OCI-LY3 (cell line): ENCODE measurements at regions not wholly inside any gene's neighbourhood (a gene's known extent, or its start where the extent isn't known, plus 50 kb on each side); places are given as distances from the start of the nearest gene placed in this dataset.

Experiments
- EZH2phosphoT487 ChIP-seq: fragments of 200-600 bp; shearing (Covaris generic); IDR thresholded peaks from 2 replicates; pipeline ENCODE4 v1.6.1; 2018; ENCODE audit warnings: antibody characterized with exemption, mixed run types, low read depth
- TF ChIP-seq, protein P1 (sequence below): fragments of 200-600, 300-600 bp; sonication (generic); IDR thresholded peaks from 2 replicates; pipeline ENCODE4 v1.5.1; 2014; ENCODE audit warnings: antibody characterized with exemption, low read length, low read depth

- TF ChIP-seq, protein P1, sequence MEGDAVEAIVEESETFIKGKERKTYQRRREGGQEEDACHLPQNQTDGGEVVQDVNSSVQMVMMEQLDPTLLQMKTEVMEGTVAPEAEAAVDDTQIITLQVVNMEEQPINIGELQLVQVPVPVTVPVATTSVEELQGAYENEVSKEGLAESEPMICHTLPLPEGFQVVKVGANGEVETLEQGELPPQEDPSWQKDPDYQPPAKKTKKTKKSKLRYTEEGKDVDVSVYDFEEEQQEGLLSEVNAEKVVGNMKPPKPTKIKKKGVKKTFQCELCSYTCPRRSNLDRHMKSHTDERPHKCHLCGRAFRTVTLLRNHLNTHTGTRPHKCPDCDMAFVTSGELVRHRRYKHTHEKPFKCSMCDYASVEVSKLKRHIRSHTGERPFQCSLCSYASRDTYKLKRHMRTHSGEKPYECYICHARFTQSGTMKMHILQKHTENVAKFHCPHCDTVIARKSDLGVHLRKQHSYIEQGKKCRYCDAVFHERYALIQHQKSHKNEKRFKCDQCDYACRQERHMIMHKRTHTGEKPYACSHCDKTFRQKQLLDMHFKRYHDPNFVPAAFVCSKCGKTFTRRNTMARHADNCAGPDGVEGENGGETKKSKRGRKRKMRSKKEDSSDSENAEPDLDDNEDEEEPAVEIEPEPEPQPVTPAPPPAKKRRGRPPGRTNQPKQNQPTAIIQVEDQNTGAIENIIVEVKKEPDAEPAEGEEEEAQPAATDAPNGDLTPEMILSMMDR = no peak
- TF ChIP-seq EZH2phosphoT487 = no peak
Measured at GRCh38 chr10:120051671-120052070, 159.1 kb downstream of the SEC23IP start.
